ENCODE measurements at regions not wholly inside any gene's neighbourhood (a gene's known extent, or its start where the extent isn't known, plus 50 kb on each side); places are given as distances from the start of the nearest gene placed in this dataset.

DNA sequence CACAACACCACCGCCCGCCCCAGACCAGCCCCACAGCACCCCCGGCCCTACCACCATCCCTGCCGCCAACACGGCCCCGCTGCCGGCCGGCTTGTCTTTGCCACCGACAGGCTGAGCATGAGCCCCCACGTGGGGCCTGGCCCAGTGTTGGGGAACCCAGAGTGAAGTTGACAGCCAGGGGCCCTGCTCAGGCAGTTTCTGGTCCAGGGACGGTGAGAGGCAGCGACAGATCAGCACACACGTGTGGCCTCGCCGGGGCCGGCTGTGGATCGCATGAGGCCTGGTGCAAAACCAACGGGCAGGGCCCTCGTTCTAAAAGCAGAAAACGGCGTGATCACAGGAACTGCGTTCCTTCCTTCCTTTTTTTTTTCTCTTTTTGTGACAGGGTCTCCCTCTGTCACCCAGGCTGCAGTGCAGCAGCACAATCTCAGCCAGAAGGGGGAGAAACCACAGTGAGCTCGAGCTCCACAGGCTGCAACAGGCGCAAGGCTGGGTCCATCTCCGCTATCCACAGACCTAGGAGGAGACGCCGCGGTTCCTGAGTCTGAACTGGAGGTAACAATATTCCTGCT lies 50.5 kb upstream of the FBRSL1 start:
- Histone ChIP-seq H3K27ac (peak overlapping the region; percentile 86), H3K36me3 (peaks cover 32% of the 10 kb centered on the region), H3K9me3 (peaks cover 32% of the 10 kb centered on the region), H3K9ac (peak overlapping the region; percentile 76), H3K4me2 (peak overlapping the region; percentile 96), H4K20me1 (no peaks in the 10 kb centered on the region), H3K4me3 (peak overlapping the region; percentile 61), H3K4me1 (peaks cover 100% of the 10 kb centered on the region), H3K27me3 (no peaks in the 10 kb centered on the region)
- no peak for TF ChIP-seq Cebpa-rat (IDR thresholded peaks at IDR 0.05)

- Histone ChIP-seq H3K4me2 (peak overlapping the region; percentile 96), H3K4me1 (peaks cover 100% of the 10 kb centered on the region), H3K9me3 (peaks cover 32% of the 10 kb centered on the region), H3K9ac (peak overlapping the region; percentile 62), H3K4me3 (peak overlapping the region; percentile 2; the same call in 1 of the 2 replicates), H3K36me3 (peaks cover 32% of the 10 kb centered on the region), H3K27ac (peak overlapping the region; percentile 86), H4K20me1 (no peaks in the 10 kb centered on the region), H3K27me3 (no peaks in the 10 kb centered on the region)
- no peak for TF ChIP-seq Cebpa-rat (IDR thresholded peaks at IDR 0.05)
Observed at GRCh38 chr12:132438726-132439125, 51.2 kb upstream of the FBRSL1 start.

GRCh38 chr12:132437943-132438700 lies 51.8 kb upstream of the FBRSL1 start:
- Histone ChIP-seq H3K4me1 (peaks cover 100% of the 10 kb centered on the region), H3K9me3 (peaks cover 32% of the 10 kb centered on the region), H3K9ac (peak overlapping the region; percentile 49; the same call in 1 of the 2 replicates), H3K36me3 (peaks cover 27% of the 10 kb centered on the region), H4K20me1 (no peaks in the 10 kb centered on the region), H3K27me3 (no peaks in the 10 kb centered on the region), H3K4me2 (peak overlapping the region; percentile 96), H3K4me3 (peak overlapping the region; percentile 2), H3K27ac (peak overlapping the region; percentile 86)
- TF ChIP-seq Cebpa-rat (IDR thresholded peaks at IDR 0.05) = no peak

- Histone ChIP-seq H3K4me1 (peaks cover 100% of the 10 kb centered on the region), H3K9me3 (peaks cover 32% of the 10 kb centered on the region), H3K4me3 (no peak overlapping the region; the same call in 1 of the 2 replicates), H3K27ac (peak overlapping the region; percentile 86), H3K9ac (peak overlapping the region; percentile 49; the same call in 1 of the 2 replicates), H3K36me3 (peaks cover 20% of the 10 kb centered on the region), H3K27me3 (no peaks in the 10 kb centered on the region), H4K20me1 (no peaks in the 10 kb centered on the region), H3K4me2 (peak overlapping the region; percentile 96)
- TF ChIP-seq Cebpa-rat (IDR thresholded peaks at IDR 0.05) = no peak; the same call in 1 of the 2 replicates
Observed at GRCh38 chr12:132437252-132437932, 52.6 kb upstream of the FBRSL1 start.

DNA sequence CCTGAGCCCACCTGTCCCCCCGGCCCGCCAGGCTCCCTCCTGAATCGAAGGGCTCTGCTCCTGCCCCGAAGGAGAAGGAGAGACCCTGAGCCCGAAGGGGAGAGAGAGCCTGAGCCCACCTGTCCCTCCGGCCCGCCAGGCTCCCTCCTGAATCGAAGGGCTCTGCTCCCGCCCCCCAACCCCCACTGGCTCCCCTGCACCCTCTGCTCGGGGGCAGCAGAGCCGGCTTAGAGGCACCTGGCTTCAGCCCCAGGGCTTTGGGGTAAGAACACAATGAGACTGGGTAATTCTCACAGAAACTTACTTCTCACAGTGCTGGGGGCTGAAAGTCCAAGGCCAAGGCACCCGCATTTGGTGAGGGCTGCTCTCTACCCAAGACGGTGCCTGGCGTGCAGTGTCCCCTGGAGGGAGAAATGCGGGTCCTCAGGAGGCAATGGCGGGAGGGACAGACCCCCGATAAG lies 53.1 kb upstream of the FBRSL1 start:
- H3K27me3 ChIP-seq = no peaks in the 10 kb centered on the region

GRCh38 chr12:132435486-132436187 lies 54.3 kb upstream of the FBRSL1 start:
- Histone ChIP-seq H3K4me2 (peak overlapping the region; percentile 96), H3K27ac (peak overlapping the region; percentile 56)

More for the DNA sequence above, 53.1 kb upstream of the FBRSL1 start:
- Histone ChIP-seq H3K4me3 (peak overlapping the region; percentile 51; the same call in 1 of the 2 replicates), H3K9me3 (peaks cover 32% of the 10 kb centered on the region), H3K27ac (peak overlapping the region; percentile 56), H3K9ac (no peak overlapping the region), H3K4me1 (peaks cover 100% of the 10 kb centered on the region), H3K4me2 (peak overlapping the region; percentile 96), H4K20me1 (no peaks in the 10 kb centered on the region), H3K36me3 (peaks cover 14% of the 10 kb centered on the region)
- TF ChIP-seq Cebpa-rat (IDR thresholded peaks at IDR 0.05) = no peak

GRCh38 chr12:132433641-132434395 lies 56.1 kb upstream of the FBRSL1 start:
- H4K20me1 ChIP-seq = no peaks in the 10 kb centered on the region
- no peak overlapping the region for H3K4me3 ChIP-seq
- H3K27me3 ChIP-seq = no peaks in the 10 kb centered on the region
- peak overlapping the region; percentile 84 for H3K27ac ChIP-seq
- H3K9me3 ChIP-seq = peaks cover 32% of the 10 kb centered on the region
- H3K9ac ChIP-seq = peak overlapping the region; percentile 47; the same call in 1 of the 2 replicates
- peak overlapping the region; percentile 96 for H3K4me2 ChIP-seq
- peaks cover 100% of the 10 kb centered on the region for H3K4me1 ChIP-seq
- TF ChIP-seq Cebpa-rat (IDR thresholded peaks at IDR 0.05) = no peak
- H3K36me3 ChIP-seq = peaks cover 13% of the 10 kb centered on the region

More at GRCh38 chr12:132435486-132436187, 54.3 kb upstream of the FBRSL1 start:
- TF ChIP-seq Cebpa-rat (IDR thresholded peaks at IDR 0.05) = no peak
- no peaks in the 10 kb centered on the region for H3K27me3 ChIP-seq
- peak overlapping the region; percentile 51; the same call in 1 of the 2 replicates for H3K4me3 ChIP-seq
- peaks cover 100% of the 10 kb centered on the region for H3K4me1 ChIP-seq
- peaks cover 32% of the 10 kb centered on the region for H3K9me3 ChIP-seq
- H3K9ac ChIP-seq = no peak overlapping the region
- H4K20me1 ChIP-seq = no peaks in the 10 kb centered on the region
- H3K36me3 ChIP-seq = peaks cover 13% of the 10 kb centered on the region

GRCh38 chr12:132432721-132433577 lies 57.0 kb upstream of the FBRSL1 start:
- Histone ChIP-seq H3K4me3 (peak overlapping the region; percentile 1; the same call in 1 of the 2 replicates), H3K9ac (peak overlapping the region; percentile 66), H3K27ac (peak overlapping the region; percentile 87), H4K20me1 (no peaks in the 10 kb centered on the region), H3K36me3 (peaks cover 13% of the 10 kb centered on the region), H3K4me2 (peak overlapping the region; percentile 96), H3K4me1 (peaks cover 100% of the 10 kb centered on the region), H3K27me3 (no peaks in the 10 kb centered on the region), H3K9me3 (peaks cover 26% of the 10 kb centered on the region)
- TF ChIP-seq Cebpa-rat (IDR thresholded peaks at IDR 0.05) = no peak

All from BLaER1 (cell line).